ENCODE measurements at regions not wholly inside any gene's neighbourhood (a gene's known extent, or its start where the extent isn't known, plus 50 kb on each side); places are given as distances from the start of the nearest gene placed in this dataset.

GRCh38 chrX:27890611-27891010 is 82.8 kb downstream of the MAGEB10 start:
- TF ChIP-seq CTCF (IDR thresholded peaks at IDR 0.05; ENCODE audit: low read depth, low read length), result no peak
- no peak for TF ChIP-seq POLR2A (IDR thresholded peaks at IDR 0.05; ENCODE audit: extremely low read depth, insufficient read length)
- TF ChIP-seq MYC (IDR thresholded peaks at IDR 0.05; ENCODE audit: low read depth, low read length), result no peak
- no peak for TF ChIP-seq MAX (IDR thresholded peaks at IDR 0.05; ENCODE audit: low read depth, low read length)
